ENCODE measurements at regions not wholly inside any gene's neighbourhood (a gene's known extent, or its start where the extent isn't known, plus 50 kb on each side); places are given as distances from the start of the nearest gene placed in this dataset.

DNA sequence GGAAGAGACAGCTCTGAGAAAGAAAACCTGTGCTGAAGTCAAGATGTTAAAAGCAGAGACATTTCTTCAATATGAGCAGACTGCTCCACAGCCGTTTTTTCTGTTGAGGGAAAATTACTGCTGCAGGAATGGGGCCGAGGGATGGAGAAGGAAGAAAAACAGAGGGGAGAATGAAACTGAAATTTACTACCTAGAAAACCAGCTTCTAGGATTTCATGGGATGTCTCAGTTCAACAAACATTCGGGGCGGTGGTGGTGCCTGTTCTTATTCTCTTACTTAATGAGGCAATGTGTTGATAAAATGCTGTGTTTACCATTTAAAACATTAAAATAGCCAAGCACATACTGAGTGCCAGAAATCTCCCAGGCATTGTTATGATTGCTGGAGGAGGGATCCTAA, 557.1 kb upstream of the MEX3C start:
- Histone ChIP-seq H3K4me1 (ENCODE audit: control insufficient read depth, low read length) (no peaks in the 10 kb centered on the region), H3K79me2 (ENCODE audit: control insufficient read depth, low read length) (no peaks in the 10 kb centered on the region), H3K4me3 (ENCODE audit: low read length) (no peak overlapping the region), H3F3A (ENCODE audit: control insufficient read depth, insufficient read depth) (no peaks in the 10 kb centered on the region), H3K27me3 (ENCODE audit: control insufficient read depth, low read length) (no peaks in the 10 kb centered on the region), H3K4me2 (ENCODE audit: low read length) (no peak overlapping the region), H3K36me3 (ENCODE audit: control insufficient read depth, low read length) (no peaks in the 10 kb centered on the region), H3K27ac (ENCODE audit: low read depth, low read length) (no peak overlapping the region), H4K20me1 (ENCODE audit: control insufficient read depth, insufficient read depth, low read depth, low read length) (no peaks in the 10 kb centered on the region), H3K9me3 (ENCODE audit: control insufficient read depth, insufficient read depth, low read length) (no peaks in the 10 kb centered on the region), H3K9me2 (replicated peaks; ENCODE audit: control insufficient read depth, low read length) (no peaks in the 10 kb centered on the region; the same call in 1 of the 2 replicates)
- TF ChIP-seq EZH2phosphoT487 (IDR thresholded peaks at IDR 0.05; ENCODE audit: borderline replicate concordance, low read length), result no peak
- TF ChIP-seq, protein P1, sequence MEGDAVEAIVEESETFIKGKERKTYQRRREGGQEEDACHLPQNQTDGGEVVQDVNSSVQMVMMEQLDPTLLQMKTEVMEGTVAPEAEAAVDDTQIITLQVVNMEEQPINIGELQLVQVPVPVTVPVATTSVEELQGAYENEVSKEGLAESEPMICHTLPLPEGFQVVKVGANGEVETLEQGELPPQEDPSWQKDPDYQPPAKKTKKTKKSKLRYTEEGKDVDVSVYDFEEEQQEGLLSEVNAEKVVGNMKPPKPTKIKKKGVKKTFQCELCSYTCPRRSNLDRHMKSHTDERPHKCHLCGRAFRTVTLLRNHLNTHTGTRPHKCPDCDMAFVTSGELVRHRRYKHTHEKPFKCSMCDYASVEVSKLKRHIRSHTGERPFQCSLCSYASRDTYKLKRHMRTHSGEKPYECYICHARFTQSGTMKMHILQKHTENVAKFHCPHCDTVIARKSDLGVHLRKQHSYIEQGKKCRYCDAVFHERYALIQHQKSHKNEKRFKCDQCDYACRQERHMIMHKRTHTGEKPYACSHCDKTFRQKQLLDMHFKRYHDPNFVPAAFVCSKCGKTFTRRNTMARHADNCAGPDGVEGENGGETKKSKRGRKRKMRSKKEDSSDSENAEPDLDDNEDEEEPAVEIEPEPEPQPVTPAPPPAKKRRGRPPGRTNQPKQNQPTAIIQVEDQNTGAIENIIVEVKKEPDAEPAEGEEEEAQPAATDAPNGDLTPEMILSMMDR (IDR thresholded peaks at IDR 0.05; ENCODE audit: low read depth, low read length, poor library complexity, severe bottlenecking), result no peak

DNA sequence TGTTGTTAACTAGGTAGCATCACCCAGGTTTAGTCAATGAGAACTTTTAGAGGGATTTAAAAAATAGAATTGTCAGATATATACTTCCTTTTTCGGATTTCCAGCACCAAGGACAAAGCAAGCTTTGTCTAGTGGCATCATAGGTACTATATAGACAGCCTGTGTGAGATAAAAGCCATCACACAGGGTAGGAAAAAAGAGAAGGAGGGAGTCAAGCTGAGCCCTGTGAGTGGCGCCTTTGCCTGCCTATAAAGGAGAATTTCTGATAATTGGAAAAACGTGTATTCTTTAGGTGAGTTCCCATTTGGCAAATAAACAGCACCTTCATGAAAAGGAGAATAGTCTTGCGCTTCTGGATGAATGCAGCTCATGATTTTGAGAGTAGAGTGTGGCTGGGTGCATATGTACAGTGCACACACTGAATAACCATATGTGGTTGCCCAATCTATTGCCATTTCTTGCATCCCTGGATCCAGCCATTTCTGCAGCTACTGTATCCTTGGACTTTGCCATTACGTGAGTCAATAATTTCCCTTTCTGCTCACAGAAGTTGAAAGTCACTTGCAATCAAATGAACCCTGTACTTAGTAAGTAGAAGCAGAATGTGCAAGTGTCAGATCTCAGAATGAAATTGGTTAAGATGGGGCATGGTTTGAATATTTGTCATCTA, 559.9 kb upstream of the MEX3C start:
- no peaks in the 10 kb centered on the region for H3K9me3 ChIP-seq (ENCODE audit: control insufficient read depth, insufficient read depth, low read length)
- no peaks in the 10 kb centered on the region for H3K4me1 ChIP-seq (ENCODE audit: control insufficient read depth, low read length)
- H3K9me2 ChIP-seq (replicated peaks; ENCODE audit: control insufficient read depth, low read length), result no peaks in the 10 kb centered on the region; the same call in 1 of the 2 replicates
- TF ChIP-seq EZH2phosphoT487 (IDR thresholded peaks at IDR 0.05; ENCODE audit: borderline replicate concordance, low read length), result no peak
- TF ChIP-seq, protein P1 (IDR thresholded peaks at IDR 0.05; ENCODE audit: low read depth, low read length, poor library complexity, severe bottlenecking), result no peak
- no peaks in the 10 kb centered on the region for H3K27me3 ChIP-seq (ENCODE audit: control insufficient read depth, low read length)
- H3K36me3 ChIP-seq (ENCODE audit: control insufficient read depth, low read length), result no peaks in the 10 kb centered on the region
- no peak overlapping the region for H3K27ac ChIP-seq (ENCODE audit: low read depth, low read length)
- no peak overlapping the region for H3K4me3 ChIP-seq (ENCODE audit: low read length)
- no peaks in the 10 kb centered on the region for H4K20me1 ChIP-seq (ENCODE audit: control insufficient read depth, insufficient read depth, low read depth, low read length)
- H3K4me2 ChIP-seq (ENCODE audit: low read length), result no peak overlapping the region
- no peaks in the 10 kb centered on the region for H3K79me2 ChIP-seq (ENCODE audit: control insufficient read depth, low read length)
- no peaks in the 10 kb centered on the region for H3F3A ChIP-seq (ENCODE audit: control insufficient read depth, insufficient read depth)

DNA sequence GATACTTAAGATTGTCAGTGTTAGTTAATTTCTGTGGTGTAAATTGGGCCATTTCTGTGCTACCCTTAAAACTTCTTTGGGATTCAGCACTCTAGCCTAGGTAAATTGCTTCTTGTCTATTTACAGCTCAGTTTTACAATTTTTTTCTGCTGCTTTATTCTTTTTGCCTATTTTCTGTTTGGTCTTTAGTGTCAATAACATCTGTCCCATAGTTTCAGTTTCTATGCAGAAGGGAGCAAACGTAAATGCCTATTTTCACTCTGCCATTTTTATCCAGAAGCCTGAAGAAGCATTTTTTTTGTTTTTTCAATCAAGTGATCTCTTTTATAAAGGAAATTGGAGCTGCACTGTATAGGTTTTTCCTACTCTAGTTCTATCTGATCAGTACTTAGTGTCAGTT, 564.9 kb upstream of the MEX3C start:
- Histone ChIP-seq H3F3A (ENCODE audit: control insufficient read depth, insufficient read depth) (no peaks in the 10 kb centered on the region), H3K4me2 (ENCODE audit: low read length) (no peak overlapping the region), H3K4me3 (ENCODE audit: low read length) (no peak overlapping the region), H3K9me3 (ENCODE audit: control insufficient read depth, insufficient read depth, low read length) (no peaks in the 10 kb centered on the region), H3K27me3 (ENCODE audit: control insufficient read depth, low read length) (no peaks in the 10 kb centered on the region), H3K4me1 (ENCODE audit: control insufficient read depth, low read length) (no peaks in the 10 kb centered on the region), H3K36me3 (ENCODE audit: control insufficient read depth, low read length) (no peaks in the 10 kb centered on the region), H4K20me1 (ENCODE audit: control insufficient read depth, insufficient read depth, low read depth, low read length) (no peaks in the 10 kb centered on the region), H3K9me2 (replicated peaks; ENCODE audit: control insufficient read depth, low read length) (no peaks in the 10 kb centered on the region), H3K27ac (ENCODE audit: low read depth, low read length) (no peak overlapping the region), H3K79me2 (ENCODE audit: control insufficient read depth, low read length) (no peaks in the 10 kb centered on the region)
- TF ChIP-seq, protein P1 (IDR thresholded peaks at IDR 0.05; ENCODE audit: low read depth, low read length, poor library complexity, severe bottlenecking), result no peak
- TF ChIP-seq EZH2phosphoT487 (IDR thresholded peaks at IDR 0.05; ENCODE audit: borderline replicate concordance, low read length), result no peak

Measured in DOHH2 (cell line).